GM10847 (cell line): ENCODE measurements at regions not wholly inside any gene's neighbourhood (a gene's known extent, or its start where the extent isn't known, plus 50 kb on each side); places are given as distances from the start of the nearest gene placed in this dataset.

Experiments
- POLR2A ChIP-seq: IDR thresholded peaks from 2 replicates; pipeline ENCODE4 v1.6.1; 2011; ENCODE audit not compliant: insufficient read length; ENCODE audit errors: extremely low read depth

GRCh38 chr7:130909161-130909836 lies 175.3 kb upstream of the KLF14 start:
- no peak for TF ChIP-seq POLR2A

DNA sequence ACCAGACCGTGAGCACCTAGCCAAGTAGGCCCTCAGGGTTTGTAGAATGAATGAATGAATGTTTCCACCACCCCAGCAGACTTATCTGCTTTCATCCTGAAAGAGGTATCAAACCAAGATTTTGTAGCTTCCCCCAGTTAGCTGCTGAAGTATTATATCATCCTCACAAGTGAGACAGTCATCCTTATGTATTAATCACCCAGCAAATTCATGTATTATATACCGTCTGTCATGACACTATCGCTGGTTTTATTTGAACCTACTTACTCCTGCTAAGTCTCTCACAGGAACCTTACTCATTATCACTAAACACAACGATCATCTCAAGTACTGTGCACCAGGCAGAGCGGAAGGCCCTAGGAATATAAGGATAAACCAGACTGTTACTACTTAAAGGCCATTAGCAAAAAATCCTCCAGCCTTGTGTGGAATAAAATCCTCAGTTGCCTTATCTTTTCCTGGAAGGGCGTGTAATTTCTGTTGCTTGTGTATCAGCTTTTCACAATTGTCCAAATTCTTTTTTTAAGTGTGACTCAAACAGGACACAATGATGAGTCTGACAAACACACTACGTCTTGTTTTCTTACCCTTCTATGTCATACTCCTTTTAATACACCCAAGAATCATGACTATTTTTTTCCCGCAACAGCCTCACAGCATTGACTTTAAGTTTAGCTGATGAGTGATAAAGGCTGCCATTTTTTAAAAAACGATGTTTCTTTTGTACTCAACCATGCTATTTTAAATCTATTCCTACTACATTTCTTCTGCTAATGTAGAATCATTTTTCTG lies 176.1 kb upstream of the KLF14 start:
- TF ChIP-seq POLR2A = no peak

DNA sequence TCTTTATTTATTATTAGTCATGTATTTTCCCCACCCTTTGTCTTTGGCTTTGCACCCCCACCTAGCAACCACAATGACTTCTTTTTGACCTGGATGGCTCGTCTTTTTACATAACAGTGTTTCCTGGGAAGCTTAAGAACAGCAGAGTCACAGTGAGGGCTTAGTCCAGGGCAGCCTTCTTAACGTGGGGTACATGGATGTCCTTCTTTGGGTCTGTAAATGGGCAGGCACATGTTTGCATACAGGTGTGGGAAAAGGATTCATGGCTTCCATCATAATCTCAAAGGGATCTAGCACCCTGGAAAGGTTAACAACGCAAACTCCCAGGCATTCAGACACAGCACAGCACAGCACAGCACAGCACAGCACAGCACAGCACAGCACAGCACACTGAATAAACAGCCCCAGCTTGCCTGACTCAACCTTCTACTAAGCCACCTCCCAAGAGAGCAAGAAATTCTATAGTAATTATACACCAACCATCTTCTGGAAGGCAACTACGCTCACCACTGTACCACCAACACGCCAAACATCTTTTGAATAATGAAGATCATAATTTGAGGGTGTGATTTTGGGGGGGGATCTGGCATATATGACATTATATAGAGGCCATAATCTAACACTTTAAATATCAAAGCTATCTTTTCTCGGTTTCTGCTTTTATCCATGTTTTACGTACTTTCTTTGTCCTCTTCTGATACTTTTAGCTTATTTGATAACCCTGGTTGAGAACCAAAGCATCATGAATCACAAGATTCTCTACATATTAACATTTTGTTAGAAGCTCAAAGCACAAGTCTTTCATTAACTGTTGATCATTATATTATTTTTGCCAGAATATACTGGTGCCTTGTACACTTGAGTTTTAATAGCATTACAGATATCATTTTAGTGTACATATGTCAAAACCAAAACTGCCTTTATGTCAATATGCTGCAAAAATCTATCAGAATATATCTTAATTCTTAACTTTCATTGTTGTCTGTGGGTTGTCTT lies 177.2 kb upstream of the KLF14 start:
- TF ChIP-seq POLR2A = no peak

DNA sequence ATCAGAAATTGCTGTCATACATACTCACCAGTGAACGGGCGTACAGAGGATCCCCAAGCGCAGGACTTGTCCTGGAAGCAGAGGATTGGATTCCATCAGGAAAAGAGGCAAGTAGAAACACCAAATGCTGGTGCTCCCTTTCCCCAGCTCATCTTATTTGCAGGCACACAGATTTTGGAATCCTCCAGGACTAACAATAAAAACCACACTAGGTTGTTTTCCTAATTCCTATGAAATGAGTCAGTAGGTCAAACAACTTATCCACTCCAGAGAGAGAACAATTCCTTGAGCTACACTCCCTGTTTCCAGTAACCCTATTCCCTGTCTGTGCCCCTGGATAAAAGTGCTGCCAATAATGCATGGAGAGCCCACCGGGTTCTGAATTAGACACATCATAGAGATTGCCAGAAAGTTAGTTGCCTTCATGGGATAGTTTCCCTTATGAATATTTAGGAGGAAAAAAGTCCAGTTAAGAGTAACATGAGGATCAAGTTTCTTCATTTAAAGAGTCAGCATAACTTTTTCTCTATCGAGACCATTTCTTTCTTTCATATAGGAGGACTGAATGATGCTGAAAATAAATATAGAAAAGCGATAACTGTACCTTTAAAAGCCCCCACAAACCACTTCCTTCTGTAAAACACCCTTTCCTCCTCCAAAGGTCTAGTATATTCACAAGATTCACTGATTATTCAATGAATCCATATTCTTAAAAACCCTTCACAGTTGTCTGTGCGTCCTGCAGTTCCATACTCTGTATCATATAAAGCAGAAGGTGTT lies 178.3 kb upstream of the KLF14 start:
- TF ChIP-seq POLR2A = no peak

DNA sequence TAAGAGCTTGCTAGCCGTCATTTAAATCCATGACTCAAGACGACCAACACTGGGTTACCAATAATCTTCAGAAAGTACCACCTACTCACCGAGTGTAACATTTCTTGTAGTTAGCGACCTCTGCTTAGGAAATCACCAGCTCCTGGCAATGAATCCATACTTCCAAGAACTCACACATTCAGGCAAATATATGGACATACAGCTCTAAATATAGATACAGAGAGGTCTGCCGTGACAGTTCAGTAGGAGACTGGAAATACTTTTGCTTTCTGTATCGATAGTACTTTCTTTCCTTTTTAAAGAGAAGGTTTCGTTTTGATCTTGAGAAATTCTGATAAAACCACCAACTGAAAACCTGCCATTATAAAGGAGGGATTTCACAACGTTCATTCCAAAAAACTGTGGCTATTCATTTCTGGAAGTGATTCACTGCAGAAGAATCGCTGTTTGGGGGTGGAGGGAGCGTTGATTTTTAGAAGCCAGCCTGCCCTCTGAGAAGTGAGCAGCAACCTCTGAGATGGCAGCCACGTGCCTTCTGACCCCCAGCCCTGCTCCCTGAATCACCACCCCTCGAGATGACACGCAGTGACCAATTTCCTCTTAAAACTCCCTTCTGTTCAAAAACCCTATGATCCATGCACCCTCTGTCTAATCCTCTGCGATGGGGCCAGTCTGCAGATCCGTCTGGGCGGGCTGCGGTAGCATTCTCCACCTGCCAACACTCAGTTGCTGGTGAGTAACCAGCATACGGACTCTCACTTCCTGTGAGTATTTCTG lies 179.0 kb upstream of the KLF14 start:
- TF ChIP-seq POLR2A = peak; percentile 34

GRCh38 chr7:130913639-130914553 lies 179.9 kb upstream of the KLF14 start:
- TF ChIP-seq POLR2A = no peak

DNA sequence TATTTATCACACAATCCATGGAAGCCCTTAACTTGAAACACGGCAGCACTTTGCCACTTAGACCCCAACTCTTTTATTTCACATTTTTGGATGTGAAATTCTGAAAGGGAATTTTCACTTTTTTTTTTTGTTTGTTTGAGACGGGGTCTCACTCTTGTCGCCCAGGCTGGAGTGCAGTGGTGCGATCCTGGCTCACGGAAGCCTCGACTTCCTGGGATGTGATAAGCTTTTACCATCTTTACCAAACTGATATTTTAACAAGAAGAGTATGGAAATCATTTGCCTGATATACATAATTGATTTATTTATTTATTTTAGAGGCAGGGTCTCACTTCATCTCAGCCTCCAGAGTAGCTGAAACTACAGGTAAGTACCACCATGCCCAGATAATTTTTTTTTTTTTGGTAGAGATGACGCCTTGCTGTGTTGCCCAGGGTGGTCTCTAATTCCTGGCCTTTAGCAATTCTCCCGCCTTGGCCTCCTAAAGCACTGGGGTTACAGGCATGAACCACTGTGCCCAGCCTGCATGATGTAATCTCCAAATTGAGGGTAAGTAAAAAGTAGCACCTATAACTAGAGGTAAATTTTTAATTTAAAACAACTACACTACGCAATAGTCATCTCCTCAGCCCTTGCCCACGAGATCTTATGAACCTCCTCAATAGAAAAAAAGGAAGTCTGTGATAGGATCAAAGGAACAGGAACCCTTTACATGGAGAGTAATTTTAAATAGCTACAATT lies 180.7 kb upstream of the KLF14 start:
- no peak for TF ChIP-seq POLR2A

DNA sequence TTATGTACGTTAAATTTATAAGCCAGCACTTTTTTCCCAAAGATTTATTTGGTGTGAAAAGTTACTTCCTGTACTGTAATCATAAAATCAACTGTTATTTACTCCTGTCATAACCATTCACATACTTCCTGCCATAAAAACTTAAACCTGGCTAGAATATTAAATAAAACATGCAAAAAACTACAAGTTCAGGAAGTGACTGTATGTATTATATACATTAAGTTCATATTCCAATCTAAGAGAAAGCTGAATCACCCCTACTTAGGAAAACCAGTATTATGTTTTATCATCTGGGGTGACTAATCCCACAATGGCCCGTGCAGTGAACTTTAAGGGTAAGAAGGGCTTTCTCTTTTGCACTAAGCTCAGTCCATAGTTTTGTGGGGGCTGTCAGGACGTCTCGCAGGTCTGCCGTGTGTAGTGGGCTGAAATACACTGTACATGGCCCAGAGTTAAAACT lies 183.7 kb upstream of the KLF14 start:
- no peak for TF ChIP-seq POLR2A

GRCh38 chr7:130918129-130919052 lies 184.4 kb upstream of the KLF14 start:
- no peak for TF ChIP-seq POLR2A

GRCh38 chr7:130919316-130920103 lies 185.5 kb upstream of the KLF14 start:
- no peak for TF ChIP-seq POLR2A
